SK-N-SH treated with all-trans-retinoic acid at 6 μM for 48 hours (cell line): ENCODE measurements at regions not wholly inside any gene's neighbourhood (a gene's known extent, or its start where the extent isn't known, plus 50 kb on each side); places are given as distances from the start of the nearest gene placed in this dataset.

Experiments
- ARNTL ChIP-seq: fragments of 450-650 bp; formaldehyde crosslinking; IDR thresholded peaks from 2 replicates; pipeline ENCODE4 v1.5.0; 2020; ENCODE audit warnings: low read depth, mild to moderate bottlenecking, moderate library complexity, borderline replicate concordance
- BACH2 ChIP-seq: fragments of 250-450 bp; sonication (Bioruptor Pico); IDR thresholded peaks from 2 replicates; pipeline ENCODE4 v1.9.0; 2021; ENCODE audit warnings: mild to moderate bottlenecking, borderline replicate concordance
- ISL1 ChIP-seq: fragments of 250-450 bp; sonication (Bioruptor Pico); IDR thresholded peaks from 2 replicates; pipeline ENCODE4 v2.1.2; 2022; ENCODE audit warnings: mild to moderate bottlenecking, moderate library complexity
- SNAI2 ChIP-seq: fragments of 250-450 bp; sonication (Bioruptor Pico); IDR thresholded peaks from 2 replicates; pipeline ENCODE4 v1.5.0; 2020; ENCODE audit warnings: mild to moderate bottlenecking, moderate library complexity
- TCF4 ChIP-seq: fragments of 250-450 bp; sonication (Bioruptor Pico); IDR thresholded peaks from 2 replicates; pipeline ENCODE4 v1.8.0; 2021; ENCODE audit warnings: mild to moderate bottlenecking, moderate library complexity, borderline replicate concordance
- ZC3H10 ChIP-seq: fragments of 250-450 bp; sonication (Bioruptor Pico); IDR thresholded peaks from 2 replicates; pipeline ENCODE4 v1.5.1; 2021; ENCODE audit warnings: mild to moderate bottlenecking, moderate library complexity
- ZFP3 ChIP-seq: fragments of 250-450 bp; sonication (Bioruptor Pico); IDR thresholded peaks from 2 replicates; pipeline ENCODE4 v1.5.0; 2020; ENCODE audit warnings: mild to moderate bottlenecking, moderate library complexity
- ZFP30 ChIP-seq: fragments of 450-650 bp; formaldehyde crosslinking; IDR thresholded peaks from 2 replicates; pipeline ENCODE4 v1.5.0; 2022; ENCODE audit warnings: mild to moderate bottlenecking, moderate library complexity
- ZNF565 ChIP-seq: fragments of 450-650 bp; formaldehyde crosslinking; conservative IDR thresholded peaks from 2 replicates; pipeline ENCODE4 v1.5.0; 2020; ENCODE audit warnings: low read depth, mild to moderate bottlenecking, moderate library complexity
- ZNF8 ChIP-seq: fragments of 450-650 bp; formaldehyde crosslinking; IDR thresholded peaks from 2 replicates; pipeline ENCODE4 v1.5.0; 2020; ENCODE audit warnings: mild to moderate bottlenecking, moderate library complexity
- TF ChIP-seq, protein P1 (sequence below): fragments of 250-450 bp; sonication (Bioruptor Pico); IDR thresholded peaks from 2 replicates; pipeline ENCODE4 v1.8.0; 2020; ENCODE audit warnings: mild to moderate bottlenecking, moderate library complexity, borderline replicate concordance
- TF ChIP-seq, protein P2 (sequence below): fragments of 250-450 bp; sonication (Bioruptor Pico); IDR thresholded peaks from 2 replicates; pipeline ENCODE4 v1.5.0; 2020; ENCODE audit warnings: mild to moderate bottlenecking, moderate library complexity

DNA sequence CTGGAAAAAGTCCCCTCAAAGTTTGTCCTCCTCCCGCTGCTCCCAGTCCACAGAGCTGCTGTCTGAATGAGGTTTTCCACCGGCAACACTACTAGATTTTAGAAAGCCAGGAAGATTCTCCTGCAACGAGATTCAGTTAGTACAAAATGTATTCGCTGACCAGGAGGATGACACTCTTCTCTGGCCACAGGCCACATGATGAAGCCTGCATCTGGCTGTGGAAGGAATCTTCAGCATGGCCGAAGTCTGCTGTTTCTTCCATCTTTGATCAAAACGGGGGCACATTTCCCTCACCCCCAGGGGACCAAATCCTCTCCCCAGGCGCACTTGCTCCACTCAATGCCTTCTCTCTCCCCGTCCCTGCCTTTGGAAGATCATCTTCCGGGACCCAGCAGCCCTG lies 215.8 kb upstream of the NLRP1 start:
- TF ChIP-seq TCF4 (CRISPR knock-in tag) (no peak), ZFP3 (CRISPR knock-in tag) (no peak), ZNF8 (CRISPR knock-in tag) (no peak), SNAI2 (no peak), ZC3H10 (CRISPR knock-in tag) (no peak), BACH2 (CRISPR knock-in tag) (no peak), ISL1 (no peak), ZNF565 (CRISPR knock-in tag) (no peak), ZFP30 (CRISPR knock-in tag) (no peak), ARNTL (no peak)
- TF ChIP-seq, protein P1, sequence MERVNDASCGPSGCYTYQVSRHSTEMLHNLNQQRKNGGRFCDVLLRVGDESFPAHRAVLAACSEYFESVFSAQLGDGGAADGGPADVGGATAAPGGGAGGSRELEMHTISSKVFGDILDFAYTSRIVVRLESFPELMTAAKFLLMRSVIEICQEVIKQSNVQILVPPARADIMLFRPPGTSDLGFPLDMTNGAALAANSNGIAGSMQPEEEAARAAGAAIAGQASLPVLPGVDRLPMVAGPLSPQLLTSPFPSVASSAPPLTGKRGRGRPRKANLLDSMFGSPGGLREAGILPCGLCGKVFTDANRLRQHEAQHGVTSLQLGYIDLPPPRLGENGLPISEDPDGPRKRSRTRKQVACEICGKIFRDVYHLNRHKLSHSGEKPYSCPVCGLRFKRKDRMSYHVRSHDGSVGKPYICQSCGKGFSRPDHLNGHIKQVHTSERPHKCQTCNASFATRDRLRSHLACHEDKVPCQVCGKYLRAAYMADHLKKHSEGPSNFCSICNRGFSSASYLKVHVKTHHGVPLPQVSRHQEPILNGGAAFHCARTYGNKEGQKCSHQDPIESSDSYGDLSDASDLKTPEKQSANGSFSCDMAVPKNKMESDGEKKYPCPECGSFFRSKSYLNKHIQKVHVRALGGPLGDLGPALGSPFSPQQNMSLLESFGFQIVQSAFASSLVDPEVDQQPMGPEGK, result no peak
- TF ChIP-seq, protein P2, sequence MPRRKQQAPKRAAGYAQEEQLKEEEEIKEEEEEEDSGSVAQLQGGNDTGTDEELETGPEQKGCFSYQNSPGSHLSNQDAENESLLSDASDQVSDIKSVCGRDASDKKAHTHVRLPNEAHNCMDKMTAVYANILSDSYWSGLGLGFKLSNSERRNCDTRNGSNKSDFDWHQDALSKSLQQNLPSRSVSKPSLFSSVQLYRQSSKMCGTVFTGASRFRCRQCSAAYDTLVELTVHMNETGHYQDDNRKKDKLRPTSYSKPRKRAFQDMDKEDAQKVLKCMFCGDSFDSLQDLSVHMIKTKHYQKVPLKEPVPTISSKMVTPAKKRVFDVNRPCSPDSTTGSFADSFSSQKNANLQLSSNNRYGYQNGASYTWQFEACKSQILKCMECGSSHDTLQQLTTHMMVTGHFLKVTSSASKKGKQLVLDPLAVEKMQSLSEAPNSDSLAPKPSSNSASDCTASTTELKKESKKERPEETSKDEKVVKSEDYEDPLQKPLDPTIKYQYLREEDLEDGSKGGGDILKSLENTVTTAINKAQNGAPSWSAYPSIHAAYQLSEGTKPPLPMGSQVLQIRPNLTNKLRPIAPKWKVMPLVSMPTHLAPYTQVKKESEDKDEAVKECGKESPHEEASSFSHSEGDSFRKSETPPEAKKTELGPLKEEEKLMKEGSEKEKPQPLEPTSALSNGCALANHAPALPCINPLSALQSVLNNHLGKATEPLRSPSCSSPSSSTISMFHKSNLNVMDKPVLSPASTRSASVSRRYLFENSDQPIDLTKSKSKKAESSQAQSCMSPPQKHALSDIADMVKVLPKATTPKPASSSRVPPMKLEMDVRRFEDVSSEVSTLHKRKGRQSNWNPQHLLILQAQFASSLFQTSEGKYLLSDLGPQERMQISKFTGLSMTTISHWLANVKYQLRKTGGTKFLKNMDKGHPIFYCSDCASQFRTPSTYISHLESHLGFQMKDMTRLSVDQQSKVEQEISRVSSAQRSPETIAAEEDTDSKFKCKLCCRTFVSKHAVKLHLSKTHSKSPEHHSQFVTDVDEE (CRISPR knock-in tag), result no peak
